Prostate gland (tissue), 2 donors: ENCODE measurements at regions not wholly inside any gene's neighbourhood (a gene's known extent, or its start where the extent isn't known, plus 50 kb on each side); places are given as distances from the start of the nearest gene placed in this dataset.

Experiments used
- POLR2A ChIP-seq: fragments of 450-650 bp; IDR thresholded peaks from one replicate; pipeline ENCODE4 v1.6.1; 2016; ENCODE audit warnings: antibody characterized with exemption, mild to moderate bottlenecking
- POLR2AphosphoS5 ChIP-seq: sonication (generic); formaldehyde crosslinking; IDR thresholded peaks from one replicate; pipeline ENCODE4 v1.6.1; 2017; ENCODE audit warnings: antibody characterized with exemption
- TF ChIP-seq, protein P1 (sequence below), 4 experiments: fragments of 200-600 bp in 2 of 4; fragments of 450-650 bp in 2 of 4; sonication (generic) in 2 of 4; IDR thresholded peaks; 1 replicate in 3 of 4; 2 replicates in 1 of 4; pipeline ENCODE4 v1.5.1; 2016 to 2019; ENCODE audit warnings: antibody characterized with exemption in 4 of 4, mild to moderate bottlenecking in 2 of 4, moderate library complexity in 2 of 4

- TF ChIP-seq, protein P1, sequence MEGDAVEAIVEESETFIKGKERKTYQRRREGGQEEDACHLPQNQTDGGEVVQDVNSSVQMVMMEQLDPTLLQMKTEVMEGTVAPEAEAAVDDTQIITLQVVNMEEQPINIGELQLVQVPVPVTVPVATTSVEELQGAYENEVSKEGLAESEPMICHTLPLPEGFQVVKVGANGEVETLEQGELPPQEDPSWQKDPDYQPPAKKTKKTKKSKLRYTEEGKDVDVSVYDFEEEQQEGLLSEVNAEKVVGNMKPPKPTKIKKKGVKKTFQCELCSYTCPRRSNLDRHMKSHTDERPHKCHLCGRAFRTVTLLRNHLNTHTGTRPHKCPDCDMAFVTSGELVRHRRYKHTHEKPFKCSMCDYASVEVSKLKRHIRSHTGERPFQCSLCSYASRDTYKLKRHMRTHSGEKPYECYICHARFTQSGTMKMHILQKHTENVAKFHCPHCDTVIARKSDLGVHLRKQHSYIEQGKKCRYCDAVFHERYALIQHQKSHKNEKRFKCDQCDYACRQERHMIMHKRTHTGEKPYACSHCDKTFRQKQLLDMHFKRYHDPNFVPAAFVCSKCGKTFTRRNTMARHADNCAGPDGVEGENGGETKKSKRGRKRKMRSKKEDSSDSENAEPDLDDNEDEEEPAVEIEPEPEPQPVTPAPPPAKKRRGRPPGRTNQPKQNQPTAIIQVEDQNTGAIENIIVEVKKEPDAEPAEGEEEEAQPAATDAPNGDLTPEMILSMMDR (IDR thresholded peaks at IDR 0.05), result no peak
- TF ChIP-seq POLR2A (no peak), POLR2AphosphoS5 (no peak)
Observed at GRCh38 chr4:185955826-185956543, 113.0 kb upstream of the TLR3 start.
